Mesendoderm (in vitro differentiated cells): ENCODE measurements at regions not wholly inside any gene's neighbourhood (a gene's known extent, or its start where the extent isn't known, plus 50 kb on each side); places are given as distances from the start of the nearest gene placed in this dataset.

ENCODE experiments used
- DNase-seq: peaks from one replicate; pipeline ENCODE4 v3.0.0; 2013
- H2AK5ac ChIP-seq: 2 replicates; pipeline ENCODE4 v1.6.1; 2013; ENCODE audit warnings: low read length, inconsistent platforms
- H2BK120ac ChIP-seq: 2 replicates; pipeline ENCODE4 v1.6.1; 2013; ENCODE audit warnings: low read depth, mild to moderate bottlenecking, low read length, moderate library complexity, mixed read lengths
- H2BK15ac ChIP-seq: replicated peaks from 2 replicates; pipeline ENCODE4 v1.6.1; 2013; ENCODE audit warnings: low read depth, mild to moderate bottlenecking, moderate library complexity
- H2BK5ac ChIP-seq: 2 replicates; pipeline ENCODE4 v1.6.1; 2013; ENCODE audit warnings: low read length, inconsistent platforms
- H3K18ac ChIP-seq: 2 replicates; pipeline ENCODE4 v1.6.1; 2013; ENCODE audit warnings: mild to moderate bottlenecking, low read length, mixed read lengths
- H3K23ac ChIP-seq: one replicate; pipeline ENCODE4 v1.6.1; 2013; ENCODE audit warnings: low read length
- H3K27ac ChIP-seq: 2 replicates; pipeline ENCODE4 v1.5.1; 2013; ENCODE audit warnings: low read depth, mild to moderate bottlenecking, inconsistent platforms, low read length, moderate library complexity
- H3K27me3 ChIP-seq: 2 replicates; pipeline ENCODE4 v1.6.1; 2013; ENCODE audit warnings: low read length, control low read depth, mild to moderate bottlenecking, inconsistent platforms; ENCODE audit not compliant: insufficient read depth, poor library complexity
- H3K36me3 ChIP-seq: 2 replicates; pipeline ENCODE4 v1.6.1; 2013; ENCODE audit warnings: low read length, inconsistent platforms; ENCODE audit not compliant: control insufficient read depth, insufficient read depth
- H3K4ac ChIP-seq: one replicate; pipeline ENCODE4 v1.6.1; 2013; ENCODE audit warnings: low read depth, mild to moderate bottlenecking, low read length, moderate library complexity
- H3K4me1 ChIP-seq: 2 replicates; pipeline ENCODE4 v1.6.1; 2013; ENCODE audit warnings: low read depth, low read length, inconsistent platforms; ENCODE audit not compliant: control insufficient read depth
- H3K4me2 ChIP-seq: 2 replicates; pipeline ENCODE4 v1.6.1; 2013; ENCODE audit warnings: low read length
- H3K4me3 ChIP-seq: 2 replicates; pipeline ENCODE4 v1.5.1; 2013; ENCODE audit warnings: mild to moderate bottlenecking, low read length
- H3K56ac ChIP-seq: one replicate; pipeline ENCODE4 v1.6.1; 2013; ENCODE audit warnings: low read length
- H3K79me1 ChIP-seq: 2 replicates; pipeline ENCODE4 v1.6.1; 2013; ENCODE audit warnings: low read length, inconsistent platforms
- H3K79me2 ChIP-seq: 2 replicates; pipeline ENCODE4 v1.6.1; 2013; ENCODE audit warnings: mild to moderate bottlenecking, low read length; ENCODE audit not compliant: control insufficient read depth, insufficient read depth
- H3K9ac ChIP-seq: 2 replicates; pipeline ENCODE4 v1.6.1; 2013; ENCODE audit warnings: low read length, inconsistent platforms
- H4K5ac ChIP-seq: one replicate; pipeline ENCODE4 v1.6.1; 2013; ENCODE audit warnings: low read length
- H4K8ac ChIP-seq: one replicate; pipeline ENCODE4 v1.6.1; 2013; ENCODE audit warnings: low read depth, mild to moderate bottlenecking, control low read depth, low read length, moderate library complexity
- WGBS: extraction: QIAGEN DNeasy Blood & Tissue Kit; methylation state at CpG from one replicate; pipeline ENCODE4 v1.1.7; 2013; ENCODE audit warnings: low lambda C conversion rate, missing lambda C conversion rate; ENCODE audit not compliant: insufficient coverage; ENCODE audit errors: extremely low coverage; 5-methylcytosine and 5-hydroxymethylcytosine counted together

DNA sequence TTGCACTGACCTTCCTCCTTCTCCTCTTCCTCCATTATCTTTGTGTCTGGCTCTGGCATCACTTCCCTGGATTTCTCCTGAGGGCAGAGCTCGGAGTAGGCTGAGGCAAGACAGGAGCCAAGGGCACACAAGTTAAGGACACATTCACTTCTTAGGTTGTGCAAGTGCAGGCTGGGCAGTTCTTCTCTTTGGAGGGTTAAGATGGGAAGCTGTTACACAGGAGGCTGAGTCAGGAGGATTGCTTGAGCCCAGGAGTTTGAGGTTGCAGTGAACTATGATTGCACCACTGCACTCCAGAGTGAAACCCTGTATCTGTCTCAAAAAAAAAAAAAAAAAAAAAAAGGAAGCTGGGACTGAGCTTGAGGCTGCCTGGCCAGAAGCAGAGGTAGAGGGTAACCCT is 176.2 kb upstream of the ANKRD28 start:
- H3K27ac ChIP-seq = no peak overlapping the region
- H2BK120ac ChIP-seq = no peak overlapping the region
- H4K5ac ChIP-seq = no peak overlapping the region
- H3K4me2 ChIP-seq = no peak overlapping the region
- WGBS = no CpG with 5 or more reads among the region's 1 CpG
- H3K23ac ChIP-seq = no peak overlapping the region
- no peak overlapping the region for H3K18ac ChIP-seq
- no peaks in the 10 kb centered on the region for H3K36me3 ChIP-seq
- no peak overlapping the region for H2BK5ac ChIP-seq
- no peaks in the 10 kb centered on the region for H3K27me3 ChIP-seq
- H3K4ac ChIP-seq = no peak overlapping the region
- no peak for DNase-seq
- H2BK15ac ChIP-seq = no peak overlapping the region
- no peaks in the 10 kb centered on the region for H3K79me2 ChIP-seq
- no peak overlapping the region for H3K56ac ChIP-seq
- no peak overlapping the region for H3K9ac ChIP-seq
- no peak overlapping the region for H4K8ac ChIP-seq
- H2AK5ac ChIP-seq = no peak overlapping the region
- H3K79me1 ChIP-seq = no peaks in the 10 kb centered on the region
- no peak overlapping the region for H3K4me3 ChIP-seq
- H3K4me1 ChIP-seq = no peaks in the 10 kb centered on the region

DNA sequence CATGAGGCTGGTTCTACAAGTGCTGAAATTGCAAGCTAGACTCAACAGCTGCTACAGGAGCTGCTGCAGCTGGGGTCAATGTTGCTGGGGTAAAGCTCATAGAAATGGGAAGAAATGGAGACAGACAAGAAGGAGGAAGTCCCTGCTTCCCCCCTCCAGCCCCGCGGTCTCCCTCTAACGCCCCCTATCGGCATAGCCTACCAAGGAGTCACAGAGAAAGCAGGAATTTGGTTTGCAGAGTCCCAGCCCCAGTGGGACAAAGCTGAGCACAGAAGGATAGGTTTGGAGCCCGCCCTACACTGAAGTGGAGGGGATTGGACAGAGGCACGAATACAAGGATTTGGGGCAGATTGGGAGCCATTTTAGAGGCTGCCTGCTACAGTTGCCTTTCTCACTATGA is 176.9 kb upstream of the ANKRD28 start:
- WGBS = no CpG with 5 or more reads among the region's 6 CpGs

DNA sequence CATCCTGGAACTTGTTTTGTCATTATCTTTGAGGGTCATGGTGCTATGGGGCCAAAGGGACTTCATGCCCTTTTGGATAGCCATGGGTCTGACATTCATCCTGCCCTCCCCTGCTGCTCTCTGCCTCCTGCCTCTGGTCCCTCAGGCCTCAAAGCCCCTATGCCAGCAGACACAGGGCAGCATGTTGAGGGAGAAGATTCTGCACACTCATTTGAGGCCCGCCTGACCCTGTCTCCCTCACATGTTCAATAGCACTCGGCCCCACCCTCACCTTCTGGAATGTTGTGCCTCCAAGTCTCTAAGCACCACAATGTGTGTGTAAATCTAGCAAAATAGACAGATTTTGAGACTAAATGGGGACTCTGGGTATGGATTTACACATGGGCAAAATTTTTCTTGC is 178.7 kb upstream of the ANKRD28 start:
- no peak overlapping the region for H4K5ac ChIP-seq
- H3K4me3 ChIP-seq = no peak overlapping the region
- no peak overlapping the region for H3K4ac ChIP-seq
- H3K27ac ChIP-seq = no peak overlapping the region
- no peak overlapping the region for H2BK120ac ChIP-seq
- no peaks in the 10 kb centered on the region for H3K4me1 ChIP-seq
- no peak overlapping the region for H3K18ac ChIP-seq
- H2AK5ac ChIP-seq = no peak overlapping the region
- H3K79me2 ChIP-seq = no peaks in the 10 kb centered on the region
- no peak overlapping the region for H4K8ac ChIP-seq
- no peak for DNase-seq
- H2BK15ac ChIP-seq = no peak overlapping the region
- H3K9ac ChIP-seq = no peak overlapping the region
- no peak overlapping the region for H3K23ac ChIP-seq
- H3K36me3 ChIP-seq = no peaks in the 10 kb centered on the region
- no CpG with 5 or more reads among the region's 2 CpGs for WGBS
- no peak overlapping the region for H2BK5ac ChIP-seq
- H3K79me1 ChIP-seq = no peaks in the 10 kb centered on the region
- no peak overlapping the region for H3K56ac ChIP-seq
- no peak overlapping the region for H3K4me2 ChIP-seq
- no peaks in the 10 kb centered on the region for H3K27me3 ChIP-seq

More for the DNA sequence above, 176.9 kb upstream of the ANKRD28 start:
- Histone ChIP-seq H2BK5ac (no peak overlapping the region), H3K4me2 (no peak overlapping the region), H4K8ac (no peak overlapping the region), H3K4me3 (no peak overlapping the region), H3K36me3 (no peaks in the 10 kb centered on the region), H3K23ac (no peak overlapping the region), H2BK120ac (no peak overlapping the region), H3K79me2 (no peaks in the 10 kb centered on the region), H3K18ac (no peak overlapping the region), H3K9ac (no peak overlapping the region), H3K56ac (no peak overlapping the region), H3K27me3 (no peaks in the 10 kb centered on the region), H2BK15ac (no peak overlapping the region), H2AK5ac (no peak overlapping the region), H3K79me1 (no peaks in the 10 kb centered on the region), H3K27ac (no peak overlapping the region), H3K4me1 (no peaks in the 10 kb centered on the region), H3K4ac (no peak overlapping the region), H4K5ac (no peak overlapping the region)
- peak; percentile 70 for DNase-seq

DNA sequence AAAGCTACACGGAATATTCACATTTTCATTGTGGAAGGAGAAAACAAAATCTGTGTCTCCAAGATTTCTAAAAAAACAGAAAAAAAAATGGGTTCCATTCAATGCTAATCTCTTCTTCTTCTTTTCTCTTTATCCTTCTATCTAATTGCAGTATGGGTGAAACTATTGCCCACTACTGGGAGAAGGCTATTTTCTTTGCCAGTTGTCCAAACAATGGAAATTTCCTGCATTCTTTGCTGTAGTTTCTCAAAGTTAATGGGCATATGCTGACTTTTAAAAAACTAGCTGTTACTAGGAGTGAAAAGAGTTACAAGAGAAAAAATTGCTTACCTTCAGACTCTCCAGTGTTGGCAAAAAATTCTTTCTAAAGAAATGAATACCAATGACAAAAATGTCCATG is 179.3 kb upstream of the ANKRD28 start:
- Histone ChIP-seq H2AK5ac (no peak overlapping the region), H3K4me1 (no peaks in the 10 kb centered on the region), H3K27me3 (no peaks in the 10 kb centered on the region), H2BK15ac (no peak overlapping the region), H3K79me2 (no peaks in the 10 kb centered on the region), H4K8ac (no peak overlapping the region), H3K4me3 (no peak overlapping the region), H3K36me3 (no peaks in the 10 kb centered on the region), H2BK5ac (no peak overlapping the region), H3K9ac (no peak overlapping the region), H4K5ac (no peak overlapping the region), H3K56ac (no peak overlapping the region), H3K4ac (no peak overlapping the region), H2BK120ac (no peak overlapping the region), H3K23ac (no peak overlapping the region), H3K18ac (no peak overlapping the region), H3K4me2 (no peak overlapping the region), H3K27ac (no peak overlapping the region), H3K79me1 (no peaks in the 10 kb centered on the region)
- WGBS = no CpG with 5 or more reads among the region's 1 CpG
- no peak for DNase-seq

DNA sequence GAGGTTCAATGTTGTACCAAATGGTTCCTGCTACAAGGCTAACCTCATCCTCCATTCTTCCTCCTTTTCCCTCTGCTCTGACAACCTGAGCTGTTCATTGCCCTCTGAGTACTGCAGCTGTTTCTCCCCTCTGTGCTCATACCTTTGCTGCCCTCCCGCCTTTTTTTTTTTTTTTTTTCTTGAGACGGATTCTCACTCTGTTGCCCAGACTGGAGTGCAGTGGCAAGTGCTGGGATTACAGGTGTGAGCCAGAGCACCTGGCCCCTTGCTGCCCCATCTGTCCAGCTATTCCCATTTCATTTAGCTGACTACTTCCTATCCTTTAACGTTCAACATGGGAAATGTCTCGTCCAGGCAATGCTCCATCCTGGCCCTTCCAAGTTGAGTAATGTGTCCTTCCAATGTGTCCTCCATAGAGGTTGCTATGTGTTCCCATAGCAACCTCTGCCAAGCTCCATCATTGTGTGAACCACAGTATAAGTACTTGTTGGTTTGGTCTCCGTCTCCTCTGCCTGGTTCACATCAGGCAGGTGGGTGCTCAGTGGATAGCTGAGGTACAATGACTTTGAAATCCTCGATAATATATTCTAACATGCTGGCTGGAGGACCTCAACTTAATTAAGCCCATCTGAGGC is 179.9 kb upstream of the ANKRD28 start:
- H3K36me3 ChIP-seq = no peaks in the 10 kb centered on the region
- H3K9ac ChIP-seq = no peak overlapping the region
- no peak overlapping the region for H4K5ac ChIP-seq
- no peak for DNase-seq
- H2BK120ac ChIP-seq = no peak overlapping the region
- no peak overlapping the region for H2AK5ac ChIP-seq
- no CpG with 5 or more reads among the region's 6 CpGs for WGBS
- H3K27me3 ChIP-seq = no peaks in the 10 kb centered on the region
- H3K4me3 ChIP-seq = no peak overlapping the region
- no peak overlapping the region for H3K23ac ChIP-seq
- no peak overlapping the region for H3K18ac ChIP-seq
- no peak overlapping the region for H3K56ac ChIP-seq
- no peak overlapping the region for H3K4me2 ChIP-seq
- no peak overlapping the region for H3K27ac ChIP-seq
- H3K4ac ChIP-seq = no peak overlapping the region
- H4K8ac ChIP-seq = no peak overlapping the region
- no peaks in the 10 kb centered on the region for H3K79me2 ChIP-seq
- H3K79me1 ChIP-seq = no peaks in the 10 kb centered on the region
- no peak overlapping the region for H2BK5ac ChIP-seq
- H3K4me1 ChIP-seq = no peaks in the 10 kb centered on the region
- no peak overlapping the region for H2BK15ac ChIP-seq

DNA sequence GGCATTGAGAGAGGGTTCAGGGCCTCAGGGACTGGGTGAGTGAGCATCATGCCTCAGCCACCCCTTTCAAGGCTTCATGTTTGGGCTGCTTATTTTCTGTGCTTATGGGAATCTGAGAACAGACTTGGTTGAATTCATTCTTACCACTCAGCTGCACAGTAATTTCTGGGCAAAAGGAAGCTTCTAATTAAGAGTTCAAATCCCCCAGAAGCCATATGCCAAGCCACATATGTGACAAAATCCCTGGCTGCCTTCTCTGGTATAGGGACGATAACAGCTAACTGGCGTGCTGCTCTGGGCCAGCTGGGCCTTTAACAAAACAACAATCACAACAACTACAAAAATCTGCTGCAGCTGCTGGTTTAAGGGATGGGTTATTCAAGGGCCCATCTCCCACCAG is 181.0 kb upstream of the ANKRD28 start:
- H3K27me3 ChIP-seq = no peaks in the 10 kb centered on the region
- no CpG with 5 or more reads among the region's 2 CpGs for WGBS
- H2AK5ac ChIP-seq = no peak overlapping the region
- H3K4ac ChIP-seq = no peak overlapping the region
- H2BK5ac ChIP-seq = no peak overlapping the region
- no peak overlapping the region for H3K27ac ChIP-seq
- no peak overlapping the region for H3K23ac ChIP-seq
- H3K4me1 ChIP-seq = no peaks in the 10 kb centered on the region
- H3K79me2 ChIP-seq = no peaks in the 10 kb centered on the region
- no peaks in the 10 kb centered on the region for H3K79me1 ChIP-seq
- H3K9ac ChIP-seq = no peak overlapping the region
- H4K5ac ChIP-seq = no peak overlapping the region
- H3K36me3 ChIP-seq = no peaks in the 10 kb centered on the region
- H4K8ac ChIP-seq = no peak overlapping the region
- no peak overlapping the region for H2BK15ac ChIP-seq
- no peak overlapping the region for H3K4me2 ChIP-seq
- H3K18ac ChIP-seq = no peak overlapping the region
- no peak for DNase-seq
- H2BK120ac ChIP-seq = no peak overlapping the region
- H3K56ac ChIP-seq = no peak overlapping the region
- no peak overlapping the region for H3K4me3 ChIP-seq
